Endothelial cell of umbilical vein (primary cell): ENCODE measurements at regions not wholly inside any gene's neighbourhood (a gene's known extent, or its start where the extent isn't known, plus 50 kb on each side); places are given as distances from the start of the nearest gene placed in this dataset.

ENCODE experiments used
- BruUV-seq: library from RNA; stranded (reverse); fragments of 400-500 nt; replicated peaks from 2 replicates; lab custom pipeline; 2021; lab: Mats Ljungman, UMichigan
- CTCF ChIA-PET: fragments of 300-600, 350-600 bp; sonication (Branson Sonifier 250); formaldehyde crosslinking; loops from one replicate; lab custom pipeline; 2021; ENCODE audit warnings: antibody characterized with exemption, inconsistent platforms; lab: Charles Lee
- POLR2A ChIA-PET: fragments of 300-600, 350-600 bp; sonication (Branson Sonifier 250); formaldehyde crosslinking; loops from one replicate; lab custom pipeline; 2021; ENCODE audit warnings: antibody characterized with exemption, inconsistent platforms; lab: Charles Lee
- DNase-seq: peaks from one replicate; pipeline ENCODE4 v3.0.0-alpha.2; 2011; ENCODE audit warnings: low read depth, low spot score
- FAIRE-seq: peaks from 2 replicates; lab custom pipeline; 2011; peaks lifted over from hg19 to GRCh38; lab: Jason Lieb, UNC
- H2AFZ ChIP-seq: 2 replicates; pipeline ENCODE4 v1.6.0; 2012; ENCODE audit warnings: low read depth, low read length, control low read depth, inconsistent platforms
- H3K27ac ChIP-seq: 2 replicates; pipeline ENCODE4 v1.5.1; 2011; ENCODE audit warnings: low read depth, mild to moderate bottlenecking, control low read depth, low read length, moderate library complexity; ENCODE audit not compliant: insufficient read depth
- H3K27me3 ChIP-seq, 2 experiments: 2 replicates each; pipeline versions ENCODE4 v1.6.0 to v1.6.1; 2011; ENCODE audit warnings: low read length in 2 of 2, mixed read lengths in 1 of 2; ENCODE audit not compliant: control insufficient read depth in 2 of 2, insufficient read depth in 2 of 2
- H3K36me3 ChIP-seq, 2 experiments: 2 replicates in 1 of 2; 3 replicates in 1 of 2; pipeline ENCODE4 v1.5.1; 2011; ENCODE audit warnings: low read length in 2 of 2, mild to moderate bottlenecking in 1 of 2, moderate library complexity in 1 of 2; ENCODE audit not compliant: control insufficient read depth in 2 of 2, insufficient read depth in 2 of 2; ENCODE audit errors: extremely low read depth in 1 of 2
- H3K4me1 ChIP-seq: 3 replicates; pipeline ENCODE4 v1.5.1; 2011; ENCODE audit warnings: mild to moderate bottlenecking, low read length; ENCODE audit not compliant: control insufficient read depth, insufficient read depth; ENCODE audit errors: extremely low read depth
- H3K4me2 ChIP-seq: 2 replicates; pipeline ENCODE4 v1.6.1; 2011; ENCODE audit warnings: low read length, control low read depth, mixed read lengths; ENCODE audit not compliant: insufficient read depth
- H3K4me3 ChIP-seq, 3 experiments: fragments of 200-600 bp in 1 of 3; sonication (generic), shearing (Covaris generic) in 1 of 3; replicated peaks in 1 of 3; 2 replicates each; pipeline ENCODE4 v1.5.1; 2011 to 2016; ENCODE audit warnings: control low read depth in 3 of 3, low read length in 3 of 3, mild to moderate bottlenecking in 2 of 3, inconsistent platforms in 1 of 3, low read depth in 1 of 3, moderate library complexity in 1 of 3; ENCODE audit not compliant: insufficient read depth in 1 of 3
- H3K79me2 ChIP-seq: 2 replicates; pipeline ENCODE4 v1.6.0; 2012; ENCODE audit warnings: low read length, inconsistent platforms; ENCODE audit not compliant: control insufficient read depth, insufficient read depth
- H3K9ac ChIP-seq: replicated peaks from 2 replicates; pipeline ENCODE3; 2011; ENCODE audit warnings: low read length, control low read depth; ENCODE audit not compliant: insufficient read depth; ENCODE audit errors: extremely low read depth
- H3K9me1 ChIP-seq: replicated peaks from 3 replicates; pipeline ENCODE4 v1.6.0; 2011; ENCODE audit warnings: mild to moderate bottlenecking, low read length; ENCODE audit not compliant: control insufficient read depth, insufficient read depth; ENCODE audit errors: extremely low read depth
- H3K9me3 ChIP-seq: replicated peaks from 2 replicates; pipeline ENCODE4 v1.5.1; 2012; ENCODE audit warnings: low read length, inconsistent platforms; ENCODE audit not compliant: control insufficient read depth, insufficient read depth
- H4K20me1 ChIP-seq: replicated peaks from 2 replicates; pipeline ENCODE3; 2011; ENCODE audit warnings: mild to moderate bottlenecking, low read length; ENCODE audit not compliant: control insufficient read depth, insufficient read depth; ENCODE audit errors: extremely low read depth
- EZH2 ChIP-seq: IDR thresholded peaks from 2 replicates; pipeline ENCODE4 v1.6.1; 2012; ENCODE audit warnings: borderline replicate concordance, low read depth, mild to moderate bottlenecking, moderate library complexity, low read length, inconsistent platforms; ENCODE audit not compliant: severe bottlenecking
- FOS ChIP-seq: IDR thresholded peaks from 2 replicates; pipeline ENCODE4 v1.6.1; 2011; ENCODE audit warnings: mild to moderate bottlenecking, low read length, moderate library complexity, borderline replicate concordance; ENCODE audit not compliant: insufficient read depth
- GATA2 ChIP-seq: IDR thresholded peaks from 2 replicates; pipeline ENCODE4 v1.7.0; 2011; ENCODE audit warnings: low read depth, mild to moderate bottlenecking, moderate library complexity, mixed read lengths, low read length; ENCODE audit not compliant: insufficient read length, insufficient read depth
- JUN ChIP-seq: IDR thresholded peaks from 2 replicates; pipeline ENCODE4 v1.6.1; 2011; ENCODE audit warnings: borderline replicate concordance, low read depth; ENCODE audit not compliant: insufficient read length, insufficient read depth
- MAX ChIP-seq: IDR thresholded peaks from 2 replicates; pipeline ENCODE4 v1.6.1; 2011; ENCODE audit not compliant: insufficient read depth, insufficient read length
- MYC ChIP-seq: IDR thresholded peaks from one replicate; pipeline ENCODE4 v1.6.1; 2011; ENCODE audit warnings: mild to moderate bottlenecking, low read depth, low read length
- POLR2A ChIP-seq: IDR thresholded peaks from 2 replicates; pipeline ENCODE4 v1.6.1; 2012; ENCODE audit warnings: low read depth, mild to moderate bottlenecking, control low read depth, low read length
- POLR2AphosphoS5 ChIP-seq: IDR thresholded peaks from 2 replicates; pipeline ENCODE4 v1.6.1; 2012; ENCODE audit warnings: low read depth, mild to moderate bottlenecking, control low read depth, low read length, moderate library complexity; ENCODE audit not compliant: insufficient read depth
- dilution Hi-C: fragments of 300-500 bp; cut with MboI; formaldehyde crosslinking; loops from one replicate; pipeline ENCODE4 v1.15.0; 2019; ENCODE audit warnings: low sequenced_read_pairs; ENCODE audit not compliant: extremely low pct_ligation_motif_present
- intact Hi-C: fragments of 100-400 bp; cut with micrococcal nuclease; formaldehyde crosslinking; loops from one replicate; pipeline ENCODE4 v1.10.0; 2022
- TF ChIP-seq, protein P1 (sequence below), 2 donors: IDR thresholded peaks; 1 replicate in 1 of 2; 2 replicates in 1 of 2; pipeline ENCODE4 v1.5.1; 2011; ENCODE audit warnings: low read length in 2 of 2, mild to moderate bottlenecking in 2 of 2, moderate library complexity in 2 of 2, control low read depth in 1 of 2, inconsistent platforms in 1 of 2, low read depth in 1 of 2; ENCODE audit not compliant: insufficient read depth in 1 of 2; ENCODE audit errors: extremely low read depth in 1 of 2

DNA sequence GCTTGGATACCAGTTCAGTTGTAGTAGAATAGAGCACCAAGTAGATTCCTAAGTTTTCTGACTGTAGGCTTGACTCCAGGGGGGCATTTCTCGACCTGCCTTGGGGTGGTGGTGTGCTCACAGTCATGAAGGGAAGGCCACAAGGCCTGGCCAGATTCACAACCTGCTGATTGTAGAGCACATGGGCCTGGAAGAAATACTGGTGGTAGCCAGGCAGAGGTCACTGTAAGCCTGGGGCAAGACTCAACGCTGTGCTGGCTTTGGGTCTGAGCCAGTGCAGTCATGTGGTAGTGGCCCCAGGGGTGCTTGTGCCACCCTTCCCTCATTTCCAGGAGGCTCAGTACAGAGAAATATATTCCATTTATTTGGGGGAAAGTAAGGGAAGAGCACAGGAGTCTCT is 832.3 kb upstream of the SLC10A2 start:
- Histone ChIP-seq H3K4me2 (no peak overlapping the region), H3K79me2 (no peaks in the 10 kb centered on the region), H3K4me3 (no peak overlapping the region), H4K20me1 (no peaks in the 10 kb centered on the region), H3K9me3 (no peaks in the 10 kb centered on the region), H3K27ac (no peak overlapping the region), H3K9ac (no peak overlapping the region), H2AFZ (no peak overlapping the region), H3K4me1 (no peaks in the 10 kb centered on the region), H3K9me1 (no peaks in the 10 kb centered on the region), H3K36me3 (no peaks in the 10 kb centered on the region), H3K27me3 (no peaks in the 10 kb centered on the region)
- dilution Hi-C loops (no loop called here), intact Hi-C loops (no loop called here)
- ChIA-PET CTCF (no interaction called here), POLR2A (no interaction called here)
- no peak for FAIRE-seq
- DNase-seq = no peak
- no peak for TF ChIP-seq FOS
- TF ChIP-seq JUN = no peak
- TF ChIP-seq, protein P1, sequence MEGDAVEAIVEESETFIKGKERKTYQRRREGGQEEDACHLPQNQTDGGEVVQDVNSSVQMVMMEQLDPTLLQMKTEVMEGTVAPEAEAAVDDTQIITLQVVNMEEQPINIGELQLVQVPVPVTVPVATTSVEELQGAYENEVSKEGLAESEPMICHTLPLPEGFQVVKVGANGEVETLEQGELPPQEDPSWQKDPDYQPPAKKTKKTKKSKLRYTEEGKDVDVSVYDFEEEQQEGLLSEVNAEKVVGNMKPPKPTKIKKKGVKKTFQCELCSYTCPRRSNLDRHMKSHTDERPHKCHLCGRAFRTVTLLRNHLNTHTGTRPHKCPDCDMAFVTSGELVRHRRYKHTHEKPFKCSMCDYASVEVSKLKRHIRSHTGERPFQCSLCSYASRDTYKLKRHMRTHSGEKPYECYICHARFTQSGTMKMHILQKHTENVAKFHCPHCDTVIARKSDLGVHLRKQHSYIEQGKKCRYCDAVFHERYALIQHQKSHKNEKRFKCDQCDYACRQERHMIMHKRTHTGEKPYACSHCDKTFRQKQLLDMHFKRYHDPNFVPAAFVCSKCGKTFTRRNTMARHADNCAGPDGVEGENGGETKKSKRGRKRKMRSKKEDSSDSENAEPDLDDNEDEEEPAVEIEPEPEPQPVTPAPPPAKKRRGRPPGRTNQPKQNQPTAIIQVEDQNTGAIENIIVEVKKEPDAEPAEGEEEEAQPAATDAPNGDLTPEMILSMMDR (IDR thresholded peaks at IDR 0.05; ENCODE audit: extremely low read depth in 1 of 2, insufficient read depth in 1 of 2, low read depth in 1 of 2, low read length in 2 of 2) = no peak
- no peak for TF ChIP-seq EZH2
- no peak for TF ChIP-seq POLR2AphosphoS5
- no peak for TF ChIP-seq POLR2A
- TF ChIP-seq GATA2 = no peak
- no peak for TF ChIP-seq MAX
- no peak for TF ChIP-seq MYC
- no TSS peak for BruUV-seq
